NCI-H1436 (cell line): ENCODE measurements at regions not wholly inside any gene's neighbourhood (a gene's known extent, or its start where the extent isn't known, plus 50 kb on each side); places are given as distances from the start of the nearest gene placed in this dataset.

Source experiments
- DNase-seq: peaks from one replicate; lab custom pipeline; 2025; lab: John Stamatoyannopoulos, UW

- no peak for DNase-seq
Measured at GRCh38 chr11:28383456-28383855, 275.3 kb downstream of the METTL15 start.
